ENCODE measurements at regions not wholly inside any gene's neighbourhood (a gene's known extent, or its start where the extent isn't known, plus 50 kb on each side); places are given as distances from the start of the nearest gene placed in this dataset.

GRCh38 chr1:25111706-25112105 lies 120.6 kb downstream of the SYF2 start:
- no peak for DNase-seq (ENCODE audit: low read depth)
- H3K4me3 ChIP-seq (ENCODE audit: low read length) = no peak overlapping the region
- TF ChIP-seq, protein P1, sequence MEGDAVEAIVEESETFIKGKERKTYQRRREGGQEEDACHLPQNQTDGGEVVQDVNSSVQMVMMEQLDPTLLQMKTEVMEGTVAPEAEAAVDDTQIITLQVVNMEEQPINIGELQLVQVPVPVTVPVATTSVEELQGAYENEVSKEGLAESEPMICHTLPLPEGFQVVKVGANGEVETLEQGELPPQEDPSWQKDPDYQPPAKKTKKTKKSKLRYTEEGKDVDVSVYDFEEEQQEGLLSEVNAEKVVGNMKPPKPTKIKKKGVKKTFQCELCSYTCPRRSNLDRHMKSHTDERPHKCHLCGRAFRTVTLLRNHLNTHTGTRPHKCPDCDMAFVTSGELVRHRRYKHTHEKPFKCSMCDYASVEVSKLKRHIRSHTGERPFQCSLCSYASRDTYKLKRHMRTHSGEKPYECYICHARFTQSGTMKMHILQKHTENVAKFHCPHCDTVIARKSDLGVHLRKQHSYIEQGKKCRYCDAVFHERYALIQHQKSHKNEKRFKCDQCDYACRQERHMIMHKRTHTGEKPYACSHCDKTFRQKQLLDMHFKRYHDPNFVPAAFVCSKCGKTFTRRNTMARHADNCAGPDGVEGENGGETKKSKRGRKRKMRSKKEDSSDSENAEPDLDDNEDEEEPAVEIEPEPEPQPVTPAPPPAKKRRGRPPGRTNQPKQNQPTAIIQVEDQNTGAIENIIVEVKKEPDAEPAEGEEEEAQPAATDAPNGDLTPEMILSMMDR (conservative IDR thresholded peaks at IDR 0.05; ENCODE audit: low read depth, low read length) = no peak

DNA sequence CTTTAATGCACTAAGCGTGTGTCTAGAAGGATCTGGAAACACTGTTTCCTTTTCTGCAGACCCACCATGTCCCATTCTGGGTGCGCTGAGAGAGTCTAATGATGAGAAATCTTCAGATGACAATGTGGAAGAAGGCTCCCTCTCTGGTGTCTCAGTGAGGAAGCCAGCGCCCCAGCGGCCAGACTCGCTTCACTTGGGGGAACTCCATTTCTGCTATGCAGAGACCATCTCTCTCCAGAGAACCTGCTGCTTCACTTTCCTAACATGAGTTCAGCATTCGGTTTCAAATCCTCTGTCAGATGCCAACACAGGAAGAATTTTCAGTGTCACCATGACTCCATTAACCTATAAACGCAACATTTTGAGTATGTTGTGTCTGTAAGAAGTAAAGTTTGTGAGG lies 121.8 kb downstream of the SYF2 start:
- DNase-seq (ENCODE audit: low read depth) = no peak
- H3K4me3 ChIP-seq (ENCODE audit: low read length) = no peak overlapping the region
- TF ChIP-seq, protein P1 (conservative IDR thresholded peaks at IDR 0.05; ENCODE audit: low read depth, low read length) = no peak

GRCh38 chr1:25110036-25110435 lies 122.3 kb downstream of the SYF2 start:
- no peak overlapping the region for H3K4me3 ChIP-seq (ENCODE audit: low read length)
- TF ChIP-seq, protein P1 (conservative IDR thresholded peaks at IDR 0.05; ENCODE audit: low read depth, low read length) = no peak
- DNase-seq (ENCODE audit: low read depth) = no peak

DNA sequence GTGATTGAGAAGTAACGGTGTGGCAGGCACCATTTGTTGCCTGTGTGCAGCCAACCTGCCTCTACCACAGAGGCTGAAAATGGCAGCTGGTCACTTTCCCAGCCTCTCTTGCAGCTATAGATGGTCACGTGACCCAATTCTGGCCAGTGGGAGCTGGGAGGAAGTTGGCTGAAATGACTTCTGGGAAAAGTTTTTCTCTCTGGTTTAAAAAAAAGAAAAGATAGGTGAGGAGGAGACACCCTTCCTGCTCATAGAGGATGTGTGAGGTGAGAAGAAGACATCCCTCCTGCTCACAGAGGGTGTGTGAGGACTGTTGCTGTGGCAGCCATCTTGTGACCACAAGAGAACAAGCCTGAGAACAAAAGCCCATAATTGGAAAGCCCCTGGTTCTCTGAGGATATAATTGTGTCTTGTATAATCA lies 122.8 kb downstream of the SYF2 start:
- TF ChIP-seq, protein P1 (conservative IDR thresholded peaks at IDR 0.05; ENCODE audit: low read depth, low read length) = no peak
- DNase-seq (ENCODE audit: low read depth) = no peak
- H3K4me3 ChIP-seq (ENCODE audit: low read length) = no peak overlapping the region

- H3K4me3 ChIP-seq (ENCODE audit: low read length) = no peak overlapping the region
- TF ChIP-seq, protein P1 (conservative IDR thresholded peaks at IDR 0.05; ENCODE audit: low read depth, low read length) = no peak
- DNase-seq (ENCODE audit: low read depth) = no peak
Observed at GRCh38 chr1:25107643-25108010, 124.7 kb downstream of the SYF2 start.

DNA sequence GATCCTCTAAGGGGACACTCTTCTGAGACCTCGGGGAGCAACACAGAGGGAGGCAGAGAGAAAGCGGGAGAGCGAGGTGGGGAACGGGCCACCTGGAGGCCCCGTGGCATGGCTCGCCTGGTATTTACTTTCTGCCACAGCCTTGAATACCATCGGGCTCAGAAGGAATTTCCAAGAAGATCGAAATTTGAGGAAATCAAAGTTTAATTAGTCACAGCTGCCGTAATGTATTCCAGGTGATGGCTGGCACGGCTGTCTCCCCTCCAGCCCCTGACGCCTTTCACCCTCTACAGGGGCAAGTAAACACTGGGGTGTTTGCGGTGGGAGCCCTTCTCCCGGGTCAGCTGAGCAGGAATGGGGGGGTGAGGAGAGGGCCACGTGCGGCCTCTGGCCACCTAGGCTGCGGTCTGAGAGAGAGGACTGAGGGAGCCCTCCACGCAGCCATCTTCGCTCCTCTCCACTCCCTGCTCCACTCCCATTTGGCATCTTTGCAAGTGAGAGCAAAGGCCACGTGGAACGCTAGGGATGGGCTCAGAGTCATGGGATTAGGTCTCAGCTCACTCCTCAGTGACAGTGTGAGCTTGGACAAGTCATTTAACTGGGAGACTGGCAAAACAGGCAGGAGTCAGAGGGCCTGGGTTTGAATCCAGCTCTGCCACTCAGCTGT lies 125.2 kb downstream of the SYF2 start:
- TF ChIP-seq, protein P1 (conservative IDR thresholded peaks at IDR 0.05; ENCODE audit: low read depth, low read length) = no peak

DNA sequence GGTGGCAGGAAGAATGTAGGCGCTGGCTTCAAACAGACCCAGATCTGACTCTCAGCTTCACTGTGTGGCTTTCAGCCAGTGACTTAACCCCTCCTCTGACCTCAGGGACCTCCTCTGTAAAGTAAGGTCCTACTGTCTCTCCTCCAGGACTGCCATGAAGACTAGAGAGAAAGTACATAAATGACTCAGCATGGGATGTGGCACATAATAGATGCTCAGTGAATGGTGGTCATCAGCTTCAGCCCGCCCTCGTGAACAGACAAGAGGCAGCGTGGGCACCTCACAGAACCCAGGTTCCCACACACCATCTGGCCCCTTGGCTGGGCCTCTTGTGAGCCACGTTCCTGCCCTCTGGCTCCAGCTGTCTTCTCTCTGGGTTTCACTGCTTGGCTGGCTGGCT lies 126.0 kb downstream of the SYF2 start:
- TF ChIP-seq, protein P1 (conservative IDR thresholded peaks at IDR 0.05; ENCODE audit: low read depth, low read length) = no peak
- no peak overlapping the region for H3K4me3 ChIP-seq (ENCODE audit: low read length)
- no peak for DNase-seq (ENCODE audit: low read depth)

More for the DNA sequence above, 125.2 kb downstream of the SYF2 start:
- no peak for DNase-seq (ENCODE audit: low read depth)
- no peak overlapping the region for H3K4me3 ChIP-seq (ENCODE audit: low read length)
